ENCODE measurements at regions not wholly inside any gene's neighbourhood (a gene's known extent, or its start where the extent isn't known, plus 50 kb on each side); places are given as distances from the start of the nearest gene placed in this dataset.
"Not testable (repeated sequence)": the region's sequence is repeated elsewhere in the genome, so short reads cannot be mapped to it uniquely, and the experiment has no call there.

DNA sequence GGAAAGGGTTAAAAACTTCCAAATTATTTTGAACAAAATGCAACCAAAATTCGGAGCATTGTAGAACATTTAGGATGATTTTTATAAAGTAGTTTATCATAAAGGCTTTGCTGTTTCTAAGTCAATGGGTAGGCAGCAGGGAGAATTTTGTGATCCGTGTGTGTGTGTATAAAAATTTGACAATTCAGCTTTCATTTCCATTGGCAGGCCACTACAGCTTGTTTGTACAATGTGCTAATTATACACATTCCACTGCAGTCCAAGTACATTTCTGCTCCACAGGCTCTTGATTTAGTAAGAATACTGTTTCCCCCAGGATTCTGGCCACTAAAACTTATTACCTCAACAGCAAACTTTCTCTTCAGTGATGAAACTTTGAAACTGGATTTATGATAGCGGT is 71.8 kb upstream of the LTBP1 start:
- DNase-seq = no peak
- Mint-ChIP-seq H3K9me3 (no peaks in the 10 kb centered on the region), H3K27ac (no peak overlapping the region), H3K27me3 (ENCODE audit: low read depth) (peaks cover 2% of the 10 kb centered on the region), H3K4me1 (ENCODE audit: low read depth) (no peaks in the 10 kb centered on the region), H3K36me3 (ENCODE audit: low read depth) (no peaks in the 10 kb centered on the region), H3K4me3 (no peak overlapping the region)
- intact Hi-C loops (cut with micrococcal nuclease) = no loop called here
- CTCF ChIA-PET = no interaction called here

DNA sequence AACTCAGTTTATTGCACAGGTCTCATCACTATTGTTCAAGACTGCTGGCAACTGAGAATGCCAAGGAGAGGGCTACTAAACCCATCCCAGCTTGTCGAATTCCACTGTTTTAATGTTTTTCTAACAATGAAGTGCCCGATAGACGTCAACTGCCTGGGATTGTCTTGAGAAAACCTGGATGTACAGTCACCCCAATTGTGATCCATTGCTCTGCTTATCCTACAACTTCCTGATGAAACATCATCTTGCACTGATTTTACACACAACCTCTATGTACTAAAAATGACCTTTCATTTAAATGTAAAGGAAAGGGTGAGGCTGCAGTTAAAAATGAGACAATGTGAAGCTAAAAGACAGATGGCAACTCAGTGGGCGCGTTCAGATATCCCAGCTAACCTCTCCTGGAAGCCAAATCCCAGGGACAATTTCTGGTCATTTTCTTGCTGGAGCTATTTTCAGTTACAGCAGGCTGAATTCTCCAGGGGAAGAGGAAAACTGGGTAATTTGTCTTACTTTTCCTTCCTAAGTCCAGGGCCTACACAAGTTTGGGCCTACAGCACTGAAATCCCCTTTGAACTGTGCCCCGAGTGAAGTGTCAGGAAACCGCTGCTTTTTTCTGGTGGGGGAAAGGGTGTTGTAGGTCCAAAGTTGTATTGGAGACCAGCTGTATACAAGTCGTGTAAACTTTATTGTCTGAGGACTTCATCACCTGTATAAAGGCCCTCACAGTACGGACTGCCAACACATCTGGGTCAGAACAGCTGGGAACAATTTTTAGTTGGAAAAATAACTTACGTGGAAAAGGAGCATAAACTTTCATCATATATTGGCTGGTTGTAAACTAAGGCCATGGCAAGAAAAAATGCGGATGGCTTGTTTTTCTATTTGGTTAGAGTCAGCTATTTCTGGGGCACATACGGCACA is 68.9 kb upstream of the LTBP1 start:
- Mint-ChIP-seq H3K9me3 (no peaks in the 10 kb centered on the region), H3K36me3 (ENCODE audit: low read depth) (no peaks in the 10 kb centered on the region), H3K4me3 (no peak overlapping the region), H3K4me1 (ENCODE audit: low read depth) (no peaks in the 10 kb centered on the region), H3K27me3 (ENCODE audit: low read depth) (no peaks in the 10 kb centered on the region), H3K27ac (no peak overlapping the region)
- DNase-seq = no peak
- intact Hi-C loops (cut with micrococcal nuclease) = no loop called here
- CTCF ChIA-PET = no interaction called here

DNA sequence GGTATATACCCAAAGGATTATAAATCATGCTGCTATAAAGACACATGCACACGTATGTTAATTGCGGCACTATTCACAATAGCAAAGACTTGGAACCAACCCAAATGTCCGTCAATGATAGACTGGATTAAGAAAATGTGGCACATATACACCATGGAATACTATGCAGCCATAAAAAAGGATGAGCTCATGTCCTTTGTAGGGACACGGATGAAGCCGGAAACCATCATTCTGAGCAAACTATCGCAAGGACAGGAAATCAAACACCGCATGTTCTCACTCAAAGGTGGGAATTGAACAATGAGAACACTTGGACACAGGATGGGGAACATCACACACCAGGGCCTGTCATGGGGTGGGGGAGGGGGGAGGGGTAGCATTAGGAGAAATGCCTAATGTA is 66.8 kb upstream of the LTBP1 start:
- H3K27ac Mint-ChIP-seq; H3K4me3 Mint-ChIP-seq; intact Hi-C loops (cut with micrococcal nuclease); DNase-seq; CTCF ChIA-PET; H3K36me3 Mint-ChIP-seq (ENCODE audit: low read depth); H3K9me3 Mint-ChIP-seq; H3K27me3 Mint-ChIP-seq (ENCODE audit: low read depth); H3K4me1 Mint-ChIP-seq (ENCODE audit: low read depth): not testable (repeated sequence)

DNA sequence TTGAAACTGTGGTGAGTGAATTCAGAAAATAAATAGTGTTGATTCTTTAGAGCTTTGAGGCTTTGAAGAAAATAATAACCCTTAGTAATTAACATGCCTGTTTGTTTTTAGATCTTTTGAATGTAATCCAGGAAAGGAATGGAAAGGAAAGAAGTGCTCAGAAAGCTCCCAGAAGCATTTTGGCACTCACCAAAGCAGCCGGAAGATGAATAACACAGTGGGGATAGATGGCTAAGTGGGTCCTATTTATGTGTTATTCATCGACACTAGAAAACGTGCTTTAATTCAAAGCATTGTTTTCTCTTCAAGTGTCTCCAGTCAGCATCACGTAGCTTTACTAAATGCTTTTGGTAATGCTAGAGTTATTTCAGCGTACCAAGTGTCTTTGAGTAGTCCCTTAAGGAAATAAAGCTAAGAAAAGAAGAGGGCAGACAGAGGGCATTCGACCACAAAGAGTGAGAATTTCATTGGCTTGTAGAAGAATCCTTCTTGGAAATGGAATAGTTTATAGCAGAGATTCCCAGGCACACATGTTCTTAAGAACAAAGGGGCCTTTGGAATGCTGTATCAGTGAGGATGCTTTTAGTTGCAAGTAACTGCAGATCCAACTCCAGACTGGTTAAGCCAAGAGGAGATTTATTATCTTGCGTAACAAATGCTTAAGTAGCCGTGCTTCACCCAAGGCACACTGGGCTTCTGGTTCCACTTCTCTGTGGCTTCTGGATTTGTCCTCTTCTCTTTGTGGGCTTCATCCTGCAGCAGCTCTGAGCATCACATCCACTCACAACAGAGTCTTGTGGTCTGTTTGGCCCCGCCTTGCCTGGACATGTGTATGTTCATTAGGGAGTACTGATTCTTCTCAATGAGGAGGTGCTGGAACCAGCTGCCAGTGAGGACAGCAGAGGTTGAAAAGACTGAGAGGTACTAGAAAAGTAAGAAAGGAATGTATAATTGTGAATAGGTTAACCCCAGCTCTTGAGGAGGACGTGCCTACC is 63.6 kb upstream of the LTBP1 start:
- CTCF ChIA-PET = no interaction called here
- Mint-ChIP-seq H3K27me3 (ENCODE audit: low read depth) (peaks cover 2% of the 10 kb centered on the region), H3K9me3 (no peaks in the 10 kb centered on the region), H3K27ac (no peak overlapping the region), H3K4me1 (ENCODE audit: low read depth) (no peaks in the 10 kb centered on the region), H3K36me3 (ENCODE audit: low read depth) (no peaks in the 10 kb centered on the region), H3K4me3 (no peak overlapping the region)
- DNase-seq = no peak
- intact Hi-C loops (cut with micrococcal nuclease) = no loop called here

DNA sequence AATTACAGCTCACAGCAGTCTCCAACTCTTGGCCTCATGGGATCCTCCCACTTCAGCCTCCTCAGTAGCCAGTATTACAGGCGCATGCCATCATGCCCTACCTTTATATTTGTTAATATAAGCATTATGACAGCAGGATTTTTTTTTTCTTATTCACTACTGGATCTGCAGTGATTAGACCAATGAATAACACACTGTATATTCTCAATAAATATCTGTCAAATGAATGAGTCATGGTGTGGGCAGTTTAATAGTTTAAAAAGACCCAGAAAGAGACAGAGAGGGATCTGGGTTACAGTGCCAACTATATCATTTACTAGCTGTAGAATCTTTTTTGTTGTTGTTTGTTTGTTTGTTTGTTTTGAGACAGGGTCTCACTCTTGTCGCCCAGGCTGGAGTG is 62.4 kb upstream of the LTBP1 start:
- CTCF ChIA-PET = interaction anchor here (0.7 kb wide), 1 partner anchor 324 kb away, joined by 3 read pairs; no protein-coding TSS in a partner anchor
- Mint-ChIP-seq H3K27me3 (ENCODE audit: low read depth) (peaks cover 2% of the 10 kb centered on the region), H3K27ac (no peak overlapping the region), H3K4me1 (ENCODE audit: low read depth) (no peaks in the 10 kb centered on the region), H3K9me3 (no peaks in the 10 kb centered on the region), H3K4me3 (no peak overlapping the region), H3K36me3 (ENCODE audit: low read depth) (no peaks in the 10 kb centered on the region)
- no peak for DNase-seq
- intact Hi-C loops (cut with micrococcal nuclease) = no loop called here

DNA sequence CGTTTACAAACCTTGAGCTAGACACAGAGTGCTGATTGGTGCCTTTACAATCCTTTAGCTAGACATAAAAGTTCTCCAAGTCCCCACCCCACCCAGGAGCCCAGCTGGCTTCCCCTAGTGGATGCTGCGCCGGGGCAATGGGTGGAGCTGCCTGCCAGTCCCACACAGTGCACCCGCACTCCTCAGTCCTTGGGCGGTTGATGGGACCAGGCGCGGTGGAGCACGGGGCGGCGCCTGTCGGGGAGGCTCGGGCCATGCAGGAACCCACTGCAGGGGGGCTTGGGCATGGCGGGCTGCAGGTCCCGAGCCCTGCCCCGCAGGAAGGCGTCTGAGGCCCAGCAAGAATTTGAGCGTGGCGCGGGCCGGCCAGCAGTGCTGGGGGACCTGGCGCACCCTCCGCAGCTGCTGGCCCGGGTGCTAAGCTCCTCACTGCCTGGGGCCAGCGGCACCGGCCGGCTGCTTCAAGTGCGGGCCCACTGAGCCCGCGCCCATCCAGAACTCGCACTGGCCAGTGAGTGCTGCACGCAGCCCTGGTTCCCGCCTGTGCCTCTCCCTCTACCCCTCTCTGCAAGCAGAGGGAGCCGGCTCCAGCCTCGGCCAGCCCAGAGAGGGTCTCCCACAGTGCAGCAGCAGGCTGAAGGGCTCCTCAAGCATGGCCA is 60.2 kb upstream of the LTBP1 start:
- H3K4me3 Mint-ChIP-seq; CTCF ChIA-PET; H3K36me3 Mint-ChIP-seq (ENCODE audit: low read depth); H3K4me1 Mint-ChIP-seq (ENCODE audit: low read depth); intact Hi-C loops (cut with micrococcal nuclease); H3K27ac Mint-ChIP-seq; H3K9me3 Mint-ChIP-seq; H3K27me3 Mint-ChIP-seq (ENCODE audit: low read depth); DNase-seq: not testable (repeated sequence)

DNA sequence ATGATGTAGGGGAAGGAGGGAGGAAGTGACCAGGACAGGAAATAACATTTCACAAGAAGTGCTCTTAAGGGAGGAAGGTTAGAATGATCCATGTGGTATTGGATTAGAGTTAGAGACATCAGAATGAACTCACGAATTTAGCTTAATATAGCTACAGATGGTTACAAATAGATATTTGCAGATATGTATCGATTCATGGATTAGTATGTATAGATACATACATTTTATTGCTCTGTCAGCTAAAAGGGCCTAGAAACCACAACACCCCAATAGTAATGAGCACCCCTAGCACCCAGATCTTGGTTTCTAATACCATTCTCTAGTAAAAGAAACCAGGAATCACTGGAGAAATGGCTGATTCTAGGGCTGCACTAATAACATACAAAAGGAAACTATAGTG is 59.6 kb upstream of the LTBP1 start:
- Mint-ChIP-seq H3K4me1 (ENCODE audit: low read depth) (no peaks in the 10 kb centered on the region), H3K9me3 (no peaks in the 10 kb centered on the region), H3K27me3 (ENCODE audit: low read depth) (peaks cover 2% of the 10 kb centered on the region), H3K4me3 (no peak overlapping the region), H3K27ac (no peak overlapping the region), H3K36me3 (ENCODE audit: low read depth) (no peaks in the 10 kb centered on the region)
- intact Hi-C loops (cut with micrococcal nuclease) = no loop called here
- no peak for DNase-seq
- CTCF ChIA-PET = no interaction called here

DNA sequence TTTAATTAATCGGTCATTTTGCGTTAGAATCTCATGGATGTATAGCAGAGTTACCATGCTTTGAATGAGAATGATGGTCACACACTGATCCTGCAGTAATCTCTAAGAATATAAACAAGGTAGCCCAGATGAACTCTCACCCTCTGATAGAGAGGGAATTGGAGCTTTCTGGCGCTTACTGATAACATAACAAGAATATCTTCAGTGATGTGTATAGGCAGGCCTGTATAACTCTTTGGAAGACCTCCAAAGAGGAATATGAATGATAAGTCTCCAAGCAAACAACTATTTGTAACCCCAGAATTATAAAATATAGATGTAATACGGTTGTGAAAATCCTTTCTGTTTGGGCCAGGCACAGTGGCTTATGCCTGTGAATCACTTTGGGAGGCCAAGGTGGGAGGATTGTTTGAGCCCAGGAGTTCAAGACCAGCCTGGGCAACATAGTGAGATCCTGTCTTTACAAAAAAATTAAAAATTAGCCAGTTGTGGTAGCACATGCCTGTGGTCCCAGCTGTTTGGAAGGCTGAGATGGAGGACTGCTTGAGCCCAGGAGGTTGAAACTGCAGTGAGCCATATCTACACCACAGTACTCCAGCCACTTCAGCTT is 52.5 kb upstream of the LTBP1 start:
- Mint-ChIP-seq H3K9me3 (no peaks in the 10 kb centered on the region), H3K4me3 (no peak overlapping the region), H3K27ac (no peak overlapping the region), H3K4me1 (ENCODE audit: low read depth) (peaks cover 3% of the 10 kb centered on the region), H3K27me3 (ENCODE audit: low read depth) (no peaks in the 10 kb centered on the region), H3K36me3 (ENCODE audit: low read depth) (no peaks in the 10 kb centered on the region)
- intact Hi-C loops (cut with micrococcal nuclease) = no loop called here
- no peak for DNase-seq
- CTCF ChIA-PET = no interaction called here

DNA sequence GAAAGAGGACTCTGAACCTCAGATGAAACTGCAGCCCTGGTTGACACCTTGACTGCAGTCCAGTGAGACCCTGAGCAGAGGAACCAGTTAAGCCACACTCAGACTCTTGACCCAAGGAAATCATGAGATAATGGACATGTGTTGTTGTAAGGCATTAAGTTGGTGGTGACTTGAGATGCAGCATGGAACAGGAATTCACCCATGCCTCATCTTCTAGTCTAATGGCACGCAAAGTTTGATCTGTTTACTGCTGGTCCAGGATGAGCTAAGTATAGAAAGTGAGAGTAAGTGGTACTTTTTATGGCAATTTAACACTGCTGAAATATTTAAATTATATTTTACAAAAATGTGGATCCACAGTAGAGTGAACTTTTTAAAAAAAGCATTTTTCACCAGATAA is 51.3 kb upstream of the LTBP1 start:
- Mint-ChIP-seq H3K36me3 (ENCODE audit: low read depth) (no peaks in the 10 kb centered on the region), H3K9me3 (no peaks in the 10 kb centered on the region), H3K27me3 (ENCODE audit: low read depth) (no peaks in the 10 kb centered on the region), H3K4me3 (no peak overlapping the region), H3K4me1 (ENCODE audit: low read depth) (peaks cover 3% of the 10 kb centered on the region), H3K27ac (no peak overlapping the region)
- intact Hi-C loops (cut with micrococcal nuclease) = no loop called here
- CTCF ChIA-PET = no interaction called here
- no peak for DNase-seq

Data from activated naive CD4-positive, alpha-beta T cell treated with anti-CD3 and anti-CD28 coated beads for 36 hours (primary cell).